Fibroblast of lung (primary cell): ENCODE measurements at regions not wholly inside any gene's neighbourhood (a gene's known extent, or its start where the extent isn't known, plus 50 kb on each side); places are given as distances from the start of the nearest gene placed in this dataset.

ENCODE experiments used
- DNase-seq, 2 donors: peaks; one replicate each; pipeline versions ENCODE4 v3.0.0 to v3.0.0-alpha.2; 2010; ENCODE audit warnings: low read depth in 2 of 2
- H2AFZ ChIP-seq: 2 replicates; pipeline ENCODE4 v1.5.1; 2012; ENCODE audit warnings: low read length, control low read depth, inconsistent platforms
- H3K27ac ChIP-seq: 2 replicates; pipeline ENCODE4 v1.5.1; 2011; ENCODE audit warnings: low read length, control low read depth; ENCODE audit not compliant: insufficient read depth
- H3K27me3 ChIP-seq: 2 replicates; pipeline ENCODE4 v1.5.1; 2011; ENCODE audit warnings: mild to moderate bottlenecking, low read length; ENCODE audit not compliant: control insufficient read depth, insufficient read depth
- H3K36me3 ChIP-seq: 2 replicates; pipeline ENCODE4 v1.5.1; 2011; ENCODE audit warnings: low read length; ENCODE audit not compliant: control insufficient read depth, insufficient read depth
- H3K4me1 ChIP-seq: 2 replicates; pipeline ENCODE4 v1.5.1; 2011; ENCODE audit warnings: low read length; ENCODE audit not compliant: control insufficient read depth, insufficient read depth; ENCODE audit errors: extremely low read depth
- H3K4me2 ChIP-seq: 2 replicates; pipeline ENCODE4 v1.5.1; 2011; ENCODE audit warnings: low read length, control low read depth; ENCODE audit not compliant: insufficient read depth; ENCODE audit errors: extremely low read depth
- H3K4me3 ChIP-seq, 4 experiments: fragments of 200-600 bp in 1 of 4; sonication (generic) in 1 of 4; replicated peaks in 1 of 4; 2 replicates each; pipeline ENCODE4 v1.5.1; 2011 to 2016; ENCODE audit warnings: low read length in 4 of 4, low read depth in 3 of 4, mild to moderate bottlenecking in 3 of 4, control low read depth in 2 of 4, inconsistent platforms in 1 of 4, mixed read lengths in 1 of 4; ENCODE audit not compliant: insufficient read depth in 1 of 4; ENCODE audit errors: control extremely low read depth in 1 of 4
- H3K79me2 ChIP-seq: 2 replicates; pipeline ENCODE4 v1.5.1; 2012; ENCODE audit warnings: mild to moderate bottlenecking, low read length, inconsistent platforms; ENCODE audit not compliant: control insufficient read depth, insufficient read depth
- H3K9ac ChIP-seq: 2 replicates; pipeline ENCODE4 v1.5.1; 2011; ENCODE audit warnings: mild to moderate bottlenecking, low read length, control low read depth; ENCODE audit not compliant: insufficient read depth
- H3K9me3 ChIP-seq: 2 replicates; pipeline ENCODE4 v1.5.1; 2012; ENCODE audit warnings: low read depth, low read length; ENCODE audit not compliant: control insufficient read depth, insufficient read depth
- H4K20me1 ChIP-seq: 2 replicates; pipeline ENCODE4 v1.5.1; 2011; ENCODE audit warnings: low read length; ENCODE audit not compliant: control insufficient read depth, insufficient read depth; ENCODE audit errors: extremely low read depth
- EZH2 ChIP-seq: IDR thresholded peaks from 2 replicates; pipeline ENCODE4 v1.5.1; 2012; ENCODE audit warnings: low read length, control low read depth, mild to moderate bottlenecking; ENCODE audit errors: missing control alignments
- TF ChIP-seq, protein P1 (sequence below), 2 donors: IDR thresholded peaks in 1 of 2; conservative IDR thresholded peaks in 1 of 2; 1 replicate in 1 of 2; 2 replicates in 1 of 2; pipeline ENCODE4 v1.5.1; 2011 to 2012; ENCODE audit warnings: low read length in 2 of 2, control low read depth in 1 of 2, inconsistent platforms in 1 of 2, low read depth in 1 of 2, mild to moderate bottlenecking in 1 of 2

DNA sequence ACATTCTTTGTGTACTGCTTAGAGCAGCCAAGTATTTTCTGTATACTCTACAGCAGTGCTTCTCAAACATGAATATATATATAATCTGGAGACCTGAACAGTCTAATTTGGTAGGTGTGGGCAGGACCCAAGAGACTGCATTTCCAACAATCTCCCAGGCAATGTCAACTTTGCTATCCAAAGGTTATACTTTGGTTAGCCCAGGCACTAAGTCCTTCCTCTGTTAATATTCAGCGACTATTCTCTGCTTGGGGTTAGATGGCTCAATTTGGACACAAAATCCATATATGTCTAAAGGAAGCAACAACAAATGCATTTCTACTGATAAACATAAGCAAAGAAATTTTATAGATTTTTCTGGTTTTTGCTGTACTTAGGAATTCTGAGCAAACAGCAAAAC lies 480.0 kb upstream of the RPS6KA3 start:
- Histone ChIP-seq H3K9ac (no peak overlapping the region), H3K4me3 (no peak overlapping the region), H3K36me3 (no peaks in the 10 kb centered on the region), H3K4me1 (no peaks in the 10 kb centered on the region), H4K20me1 (no peaks in the 10 kb centered on the region), H3K9me3 (no peaks in the 10 kb centered on the region), H3K27ac (no peak overlapping the region), H2AFZ (no peak overlapping the region), H3K27me3 (no peaks in the 10 kb centered on the region), H3K4me2 (no peak overlapping the region), H3K79me2 (no peaks in the 10 kb centered on the region)
- TF ChIP-seq, protein P1, sequence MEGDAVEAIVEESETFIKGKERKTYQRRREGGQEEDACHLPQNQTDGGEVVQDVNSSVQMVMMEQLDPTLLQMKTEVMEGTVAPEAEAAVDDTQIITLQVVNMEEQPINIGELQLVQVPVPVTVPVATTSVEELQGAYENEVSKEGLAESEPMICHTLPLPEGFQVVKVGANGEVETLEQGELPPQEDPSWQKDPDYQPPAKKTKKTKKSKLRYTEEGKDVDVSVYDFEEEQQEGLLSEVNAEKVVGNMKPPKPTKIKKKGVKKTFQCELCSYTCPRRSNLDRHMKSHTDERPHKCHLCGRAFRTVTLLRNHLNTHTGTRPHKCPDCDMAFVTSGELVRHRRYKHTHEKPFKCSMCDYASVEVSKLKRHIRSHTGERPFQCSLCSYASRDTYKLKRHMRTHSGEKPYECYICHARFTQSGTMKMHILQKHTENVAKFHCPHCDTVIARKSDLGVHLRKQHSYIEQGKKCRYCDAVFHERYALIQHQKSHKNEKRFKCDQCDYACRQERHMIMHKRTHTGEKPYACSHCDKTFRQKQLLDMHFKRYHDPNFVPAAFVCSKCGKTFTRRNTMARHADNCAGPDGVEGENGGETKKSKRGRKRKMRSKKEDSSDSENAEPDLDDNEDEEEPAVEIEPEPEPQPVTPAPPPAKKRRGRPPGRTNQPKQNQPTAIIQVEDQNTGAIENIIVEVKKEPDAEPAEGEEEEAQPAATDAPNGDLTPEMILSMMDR (conservative IDR thresholded peaks at IDR 0.05 in 1 of 2, IDR thresholded peaks at IDR 0.05 in 1 of 2; ENCODE audit: low read depth in 1 of 2, low read length in 2 of 2) = no peak
- TF ChIP-seq EZH2 = no peak
- DNase-seq = no peak

DNA sequence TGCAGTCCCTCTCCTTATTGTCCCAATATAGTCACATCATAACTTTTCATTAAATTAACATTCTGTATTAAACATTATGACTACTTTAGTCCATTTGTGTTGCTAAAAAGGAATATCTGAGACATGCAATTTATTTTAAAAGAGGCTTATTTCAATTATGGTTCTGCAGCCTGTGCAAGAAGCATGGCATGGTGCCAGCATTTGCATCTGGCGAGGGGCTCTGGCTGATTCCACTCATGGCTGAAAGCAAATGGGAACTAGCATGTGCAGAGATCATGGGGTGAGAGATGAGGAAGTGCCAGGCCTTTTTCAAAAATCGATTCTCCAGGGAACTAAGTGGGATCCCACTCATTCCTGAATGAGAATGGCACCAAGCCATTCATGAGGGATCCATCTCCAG lies 476.3 kb upstream of the RPS6KA3 start:
- H3K27ac ChIP-seq = no peak overlapping the region
- H3K4me3 ChIP-seq = no peak overlapping the region
- no peak overlapping the region for H3K9ac ChIP-seq
- H3K27me3 ChIP-seq = no peaks in the 10 kb centered on the region
- TF ChIP-seq, protein P1 (conservative IDR thresholded peaks at IDR 0.05 in 1 of 2, IDR thresholded peaks at IDR 0.05 in 1 of 2; ENCODE audit: low read depth in 1 of 2, low read length in 2 of 2) = no peak
- no peak for TF ChIP-seq EZH2
- no peaks in the 10 kb centered on the region for H3K79me2 ChIP-seq
- H3K36me3 ChIP-seq = no peaks in the 10 kb centered on the region
- DNase-seq = no peak
- no peaks in the 10 kb centered on the region for H3K9me3 ChIP-seq
- H3K4me2 ChIP-seq = no peak overlapping the region
- H4K20me1 ChIP-seq = no peaks in the 10 kb centered on the region
- H3K4me1 ChIP-seq = no peaks in the 10 kb centered on the region
- no peak overlapping the region for H2AFZ ChIP-seq

DNA sequence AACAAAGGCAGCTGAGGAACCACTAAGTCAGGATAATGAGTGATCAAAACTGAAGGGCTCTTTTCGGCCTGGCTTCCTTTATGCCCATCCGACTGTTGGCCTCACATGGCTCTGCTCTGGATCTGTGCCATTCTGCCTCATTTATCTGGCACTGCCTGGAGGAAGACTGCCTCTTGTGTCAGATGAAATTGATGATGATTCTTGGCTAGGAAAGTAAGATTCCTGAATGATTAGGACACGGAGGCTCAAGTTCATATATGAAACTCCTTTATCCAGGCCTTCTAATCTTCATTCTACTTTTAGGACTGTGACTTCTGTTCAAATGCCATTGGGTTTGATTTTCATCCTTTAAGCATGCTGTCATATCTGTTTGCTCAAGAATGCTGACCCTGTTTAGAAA lies 475.4 kb upstream of the RPS6KA3 start:
- H3K4me3 ChIP-seq = no peak overlapping the region
- H3K27ac ChIP-seq = no peak overlapping the region

More for the DNA sequence above, 475.4 kb upstream of the RPS6KA3 start:
- H3K79me2 ChIP-seq = no peaks in the 10 kb centered on the region
- H3K4me2 ChIP-seq = no peak overlapping the region
- no peak for TF ChIP-seq EZH2
- TF ChIP-seq, protein P1 (conservative IDR thresholded peaks at IDR 0.05 in 1 of 2, IDR thresholded peaks at IDR 0.05 in 1 of 2; ENCODE audit: low read depth in 1 of 2, low read length in 2 of 2) = no peak
- H2AFZ ChIP-seq = no peak overlapping the region
- no peaks in the 10 kb centered on the region for H3K4me1 ChIP-seq
- H4K20me1 ChIP-seq = no peaks in the 10 kb centered on the region
- H3K36me3 ChIP-seq = no peaks in the 10 kb centered on the region
- no peaks in the 10 kb centered on the region for H3K27me3 ChIP-seq
- no peak overlapping the region for H3K9ac ChIP-seq
- DNase-seq = peak; percentile 33 to 60
- H3K9me3 ChIP-seq = no peaks in the 10 kb centered on the region
